Fibroblast of lung (primary cell): ENCODE measurements at regions not wholly inside any gene's neighbourhood (a gene's known extent, or its start where the extent isn't known, plus 50 kb on each side); places are given as distances from the start of the nearest gene placed in this dataset.

Source experiments
- DNase-seq, 2 donors: peaks; one replicate each; pipeline versions ENCODE4 v3.0.0 to v3.0.0-alpha.2; 2010; ENCODE audit warnings: low read depth in 2 of 2
- H2AFZ ChIP-seq: 2 replicates; pipeline ENCODE4 v1.5.1; 2012; ENCODE audit warnings: low read length, control low read depth, inconsistent platforms
- H3K27ac ChIP-seq: 2 replicates; pipeline ENCODE4 v1.5.1; 2011; ENCODE audit warnings: low read length, control low read depth; ENCODE audit not compliant: insufficient read depth
- H3K27me3 ChIP-seq: 2 replicates; pipeline ENCODE4 v1.5.1; 2011; ENCODE audit warnings: mild to moderate bottlenecking, low read length; ENCODE audit not compliant: control insufficient read depth, insufficient read depth
- H3K36me3 ChIP-seq: 2 replicates; pipeline ENCODE4 v1.5.1; 2011; ENCODE audit warnings: low read length; ENCODE audit not compliant: control insufficient read depth, insufficient read depth
- H3K4me1 ChIP-seq: 2 replicates; pipeline ENCODE4 v1.5.1; 2011; ENCODE audit warnings: low read length; ENCODE audit not compliant: control insufficient read depth, insufficient read depth; ENCODE audit errors: extremely low read depth
- H3K4me2 ChIP-seq: 2 replicates; pipeline ENCODE4 v1.5.1; 2011; ENCODE audit warnings: low read length, control low read depth; ENCODE audit not compliant: insufficient read depth; ENCODE audit errors: extremely low read depth
- H3K4me3 ChIP-seq, 4 experiments: fragments of 200-600 bp in 1 of 4; sonication (generic) in 1 of 4; replicated peaks in 1 of 4; 2 replicates each; pipeline ENCODE4 v1.5.1; 2011 to 2016; ENCODE audit warnings: low read length in 4 of 4, low read depth in 3 of 4, mild to moderate bottlenecking in 3 of 4, control low read depth in 2 of 4, inconsistent platforms in 1 of 4, mixed read lengths in 1 of 4; ENCODE audit not compliant: insufficient read depth in 1 of 4; ENCODE audit errors: control extremely low read depth in 1 of 4
- H3K79me2 ChIP-seq: 2 replicates; pipeline ENCODE4 v1.5.1; 2012; ENCODE audit warnings: mild to moderate bottlenecking, low read length, inconsistent platforms; ENCODE audit not compliant: control insufficient read depth, insufficient read depth
- H3K9ac ChIP-seq: 2 replicates; pipeline ENCODE4 v1.5.1; 2011; ENCODE audit warnings: mild to moderate bottlenecking, low read length, control low read depth; ENCODE audit not compliant: insufficient read depth
- H3K9me3 ChIP-seq: 2 replicates; pipeline ENCODE4 v1.5.1; 2012; ENCODE audit warnings: low read depth, low read length; ENCODE audit not compliant: control insufficient read depth, insufficient read depth
- H4K20me1 ChIP-seq: 2 replicates; pipeline ENCODE4 v1.5.1; 2011; ENCODE audit warnings: low read length; ENCODE audit not compliant: control insufficient read depth, insufficient read depth; ENCODE audit errors: extremely low read depth
- CTCF ChIP-seq, 2 donors: IDR thresholded peaks in 1 of 2; conservative IDR thresholded peaks in 1 of 2; 1 replicate in 1 of 2; 2 replicates in 1 of 2; pipeline ENCODE4 v1.5.1; 2011 to 2012; ENCODE audit warnings: low read length in 2 of 2, control low read depth in 1 of 2, inconsistent platforms in 1 of 2, low read depth in 1 of 2, mild to moderate bottlenecking in 1 of 2
- EZH2 ChIP-seq: IDR thresholded peaks from 2 replicates; pipeline ENCODE4 v1.5.1; 2012; ENCODE audit warnings: low read length, control low read depth, mild to moderate bottlenecking; ENCODE audit errors: missing control alignments

- no peak overlapping the region for H3K27ac ChIP-seq
- no peak overlapping the region for H2AFZ ChIP-seq
- no peak overlapping the region for H3K4me3 ChIP-seq
- H3K79me2 ChIP-seq = no peaks in the 10 kb centered on the region
- H3K4me2 ChIP-seq = no peak overlapping the region
- no peaks in the 10 kb centered on the region for H3K27me3 ChIP-seq
- H4K20me1 ChIP-seq = no peaks in the 10 kb centered on the region
- H3K9ac ChIP-seq = no peak overlapping the region
- DNase-seq = no peak
- no peaks in the 10 kb centered on the region for H3K9me3 ChIP-seq
- TF ChIP-seq EZH2 = no peak
- TF ChIP-seq CTCF (conservative IDR thresholded peaks at IDR 0.05 in 1 of 2, IDR thresholded peaks at IDR 0.05 in 1 of 2; ENCODE audit: low read depth in 1 of 2, low read length in 2 of 2) = no peak
- H3K36me3 ChIP-seq = no peaks in the 10 kb centered on the region
- H3K4me1 ChIP-seq = no peaks in the 10 kb centered on the region
Measured at GRCh38 chr3:65060904-65061303, 373.1 kb upstream of the ADAMTS9 start.

GRCh38 chr3:65052101-65052500 is 364.3 kb upstream of the ADAMTS9 start:
- H3K79me2 ChIP-seq = no peaks in the 10 kb centered on the region
- H3K4me2 ChIP-seq = no peak overlapping the region
- H3K36me3 ChIP-seq = no peaks in the 10 kb centered on the region
- no peaks in the 10 kb centered on the region for H4K20me1 ChIP-seq
- H3K4me1 ChIP-seq = no peaks in the 10 kb centered on the region
- no peak overlapping the region for H3K4me3 ChIP-seq
- peak in 1 of 2 donors; percentile 25 for DNase-seq
- H3K9ac ChIP-seq = no peak overlapping the region
- H3K27me3 ChIP-seq = no peaks in the 10 kb centered on the region
- TF ChIP-seq EZH2 = no peak
- H3K27ac ChIP-seq = no peak overlapping the region
- H2AFZ ChIP-seq = no peak overlapping the region
- no peaks in the 10 kb centered on the region for H3K9me3 ChIP-seq

GRCh38 chr3:65048151-65048550 is 360.4 kb upstream of the ADAMTS9 start:
- no peaks in the 10 kb centered on the region for H3K9me3 ChIP-seq
- H3K4me2 ChIP-seq = no peak overlapping the region
- TF ChIP-seq EZH2 (no peak), CTCF (conservative IDR thresholded peaks at IDR 0.05 in 1 of 2, IDR thresholded peaks at IDR 0.05 in 1 of 2; ENCODE audit: low read depth in 1 of 2, low read length in 2 of 2) (no peak)
- H2AFZ ChIP-seq = no peak overlapping the region
- H3K27me3 ChIP-seq = no peaks in the 10 kb centered on the region
- no peaks in the 10 kb centered on the region for H3K36me3 ChIP-seq
- DNase-seq = no peak
- no peak overlapping the region for H3K9ac ChIP-seq
- no peaks in the 10 kb centered on the region for H4K20me1 ChIP-seq
- no peaks in the 10 kb centered on the region for H3K79me2 ChIP-seq
- H3K27ac ChIP-seq = no peak overlapping the region
- no peaks in the 10 kb centered on the region for H3K4me1 ChIP-seq
- H3K4me3 ChIP-seq = no peak overlapping the region
